Panc1 (cell line): ENCODE measurements at regions not wholly inside any gene's neighbourhood (a gene's known extent, or its start where the extent isn't known, plus 50 kb on each side); places are given as distances from the start of the nearest gene placed in this dataset.

Source experiments
- ATAC-seq: fragments of 200-7000 bp; cut with Tn5 transposase; 2 replicates; pipeline ENCODE4 v1.9.1; 2020; ENCODE audit warnings: mild to moderate bottlenecking, moderate library complexity
- BruUV-seq: library from RNA; stranded (reverse); fragments of 400-500 nt; replicated peaks from 2 replicates; lab custom pipeline; 2021; lab: Mats Ljungman, UMichigan
- CTCF ChIA-PET: fragments of 300-600 bp; sonication (Branson Sonifier 250); formaldehyde crosslinking; loops from one replicate; lab custom pipeline; 2022; ENCODE audit warnings: antibody characterized with exemption; lab: Charles Lee
- POLR2A ChIA-PET: fragments of 300-600 bp; sonication (Branson Sonifier 250); formaldehyde crosslinking; loops from one replicate; lab custom pipeline; 2022; ENCODE audit warnings: antibody characterized with exemption; lab: Charles Lee
- DNase-seq: peaks from one replicate; pipeline ENCODE4 v3.0.0-alpha.2; 2010; ENCODE audit warnings: low read depth, low spot score
- H3K27ac ChIP-seq: 2 replicates; pipeline ENCODE4 v1.5.1; 2011; ENCODE audit warnings: mild to moderate bottlenecking, low read length, inconsistent platforms
- H3K27me3 ChIP-seq: fragments of 200-500 bp; sonication (Bioruptor generic); 2 replicates; pipeline ENCODE4 v1.6.0; 2014; ENCODE audit warnings: low read length, inconsistent platforms; ENCODE audit not compliant: control insufficient read depth, insufficient read depth
- H3K36me3 ChIP-seq: fragments of 200-500 bp; sonication (Bioruptor generic); 2 replicates; pipeline ENCODE4 v1.5.1; 2014; ENCODE audit warnings: inconsistent platforms, mild to moderate bottlenecking, low read length, moderate library complexity; ENCODE audit not compliant: control insufficient read depth, insufficient read depth
- H3K4me1 ChIP-seq: 2 replicates; pipeline ENCODE4 v1.5.1; 2011; ENCODE audit warnings: inconsistent platforms, mild to moderate bottlenecking, low read length, moderate library complexity; ENCODE audit not compliant: control insufficient read depth, insufficient read depth
- H3K4me3 ChIP-seq, 2 experiments: 2 replicates each; pipeline ENCODE4 v1.5.1; 2011 to 2012; ENCODE audit warnings: low read depth in 2 of 2, low read length in 2 of 2, mild to moderate bottlenecking in 2 of 2, inconsistent platforms in 1 of 2, moderate library complexity in 1 of 2
- H3K9me3 ChIP-seq: fragments of 200-500 bp; sonication (Bioruptor generic); 2 replicates; pipeline ENCODE4 v1.5.1; 2014; ENCODE audit warnings: low read depth, mild to moderate bottlenecking, inconsistent platforms, low read length, moderate library complexity; ENCODE audit not compliant: control insufficient read depth, insufficient read depth
- CTCF ChIP-seq: fragments of 450-650 bp; IDR thresholded peaks from 2 replicates; pipeline ENCODE4 v1.5.1; 2017; ENCODE audit warnings: mild to moderate bottlenecking
- POLR2AphosphoS5 ChIP-seq: IDR thresholded peaks from 2 replicates; pipeline ENCODE4 v1.6.1; 2012; ENCODE audit warnings: mild to moderate bottlenecking, low read depth, low read length, moderate library complexity
- REST ChIP-seq, 2 experiments: IDR thresholded peaks; 2 replicates each; pipeline ENCODE4 v1.6.1; 2011 to 2012; ENCODE audit warnings: low read depth in 2 of 2, control low read depth in 1 of 2, low read length in 1 of 2, mild to moderate bottlenecking in 1 of 2, moderate library complexity in 1 of 2; ENCODE audit not compliant: insufficient read depth in 1 of 2
- SIN3A ChIP-seq: IDR thresholded peaks from 2 replicates; pipeline ENCODE4 v1.6.1; 2012; ENCODE audit warnings: low read depth, mild to moderate bottlenecking, low read length, moderate library complexity, borderline replicate concordance; ENCODE audit not compliant: insufficient read depth
- TCF7L2 ChIP-seq: IDR thresholded peaks from 2 replicates; pipeline ENCODE4 v1.6.1; 2011; ENCODE audit warnings: mild to moderate bottlenecking, low read depth, low read length, inconsistent platforms
- in situ Hi-C: cut with HindIII; loops from 2 replicates; pipeline ENCODE4 v1.10.0; 2016; ENCODE audit warnings: low sequenced_read_pairs, low pct_unique_long_range_greater_than_20kb
- intact Hi-C: fragments of 100-400 bp; cut with micrococcal nuclease; formaldehyde crosslinking; loops from one replicate; pipeline ENCODE4 v1.10.0; 2022; ENCODE audit not compliant: unreplicated experiment

DNA sequence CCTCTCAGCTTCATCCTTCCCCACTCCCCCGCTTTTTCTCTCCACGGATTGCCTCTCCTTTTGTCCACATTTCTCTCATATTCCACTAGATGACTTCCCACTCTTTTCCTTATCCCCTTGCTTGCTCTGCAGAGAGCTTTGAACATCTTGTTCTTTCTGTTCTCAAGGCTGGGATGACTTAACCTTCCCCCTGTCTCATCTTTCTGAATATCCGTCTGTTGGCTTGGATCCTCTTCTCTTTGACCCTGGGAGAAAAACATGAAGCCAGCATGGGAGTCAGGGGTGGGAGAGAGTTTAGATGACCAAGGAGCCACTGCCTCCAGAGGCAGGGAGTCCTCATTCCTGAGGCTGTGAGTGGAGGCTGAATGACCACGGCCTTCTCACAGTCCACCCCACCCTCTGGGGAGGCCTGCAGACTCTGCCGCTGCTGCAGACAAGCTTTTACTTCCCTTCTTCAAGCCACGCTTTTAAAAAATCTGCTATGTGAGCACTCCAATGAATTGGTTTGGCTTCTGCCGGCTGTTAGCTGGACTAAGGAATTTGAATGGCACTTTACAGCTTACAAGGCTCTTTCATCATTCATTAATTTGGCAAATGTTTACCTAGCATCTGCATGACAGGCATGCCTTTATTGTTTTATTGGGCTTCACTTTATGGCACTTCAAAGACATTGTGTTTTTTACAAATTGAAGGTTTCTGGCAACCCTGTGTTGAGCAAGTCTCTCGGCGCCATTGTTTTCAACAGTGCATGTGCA lies 111.6 kb upstream of the SLC6A6 start:
- no peaks in the 10 kb centered on the region for H3K36me3 ChIP-seq
- no peak for ATAC-seq
- DNase-seq = no peak
- H3K27me3 ChIP-seq = no peaks in the 10 kb centered on the region
- H3K4me1 ChIP-seq = peaks cover 11% of the 10 kb centered on the region; the same call in 1 of the 2 replicates
- intact Hi-C loops = no loop called here
- ChIA-PET POLR2A (no interaction called here), CTCF (no interaction called here)
- no peak overlapping the region for H3K4me3 ChIP-seq
- H3K9me3 ChIP-seq = no peaks in the 10 kb centered on the region
- BruUV-seq = no TSS peak
- in situ Hi-C loops = no loop called here
- H3K27ac ChIP-seq = peak overlapping the region; percentile 75
- TF ChIP-seq SIN3A (no peak), TCF7L2 (peak; percentile 77), POLR2AphosphoS5 (no peak)

DNA sequence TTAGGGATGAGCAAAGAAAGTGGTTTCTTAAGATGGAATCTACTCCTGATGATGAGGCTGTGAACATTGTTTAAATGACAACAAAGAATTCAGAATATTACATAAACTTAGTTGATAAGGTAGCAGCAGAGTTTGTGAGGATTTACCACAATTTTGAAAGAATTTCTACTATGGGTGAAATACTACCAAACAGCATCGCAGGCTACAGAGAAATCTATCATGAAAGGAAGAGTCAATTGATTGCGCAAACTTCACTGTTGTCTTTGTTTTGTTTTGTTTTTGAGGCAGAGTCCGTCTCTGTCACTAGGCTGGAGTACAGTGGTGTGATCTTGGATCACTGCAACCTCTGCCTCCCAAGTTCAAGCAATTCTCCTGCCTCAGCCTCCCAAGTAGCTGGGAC lies 107.4 kb upstream of the SLC6A6 start:
- ATAC-seq (no peak), DNase-seq (no peak)
- ChIA-PET CTCF (no interaction called here), POLR2A (no interaction called here)
- intact Hi-C loops = no loop called here
- no TSS peak for BruUV-seq
- in situ Hi-C loops = no loop called here
- no peak overlapping the region for H3K27ac ChIP-seq
- no peak overlapping the region for H3K4me3 ChIP-seq
- TF ChIP-seq TCF7L2 (no peak), REST (IDR thresholded peaks at IDR 0.05; ENCODE audit: insufficient read depth in 1 of 2, low read depth in 2 of 2, low read length in 1 of 2) (no peak), SIN3A (no peak), CTCF (no peak), POLR2AphosphoS5 (no peak)
- no peaks in the 10 kb centered on the region for H3K9me3 ChIP-seq
- H3K4me1 ChIP-seq = peaks cover 8% of the 10 kb centered on the region; the same call in 1 of the 2 replicates
- no peaks in the 10 kb centered on the region for H3K36me3 ChIP-seq
- H3K27me3 ChIP-seq = no peaks in the 10 kb centered on the region

- ChIA-PET POLR2A (no interaction called here), CTCF (no interaction called here)
- BruUV-seq = no TSS peak
- TF ChIP-seq REST (IDR thresholded peaks at IDR 0.05; ENCODE audit: insufficient read depth in 1 of 2, low read depth in 2 of 2, low read length in 1 of 2) (no peak), POLR2AphosphoS5 (no peak), SIN3A (no peak), CTCF (no peak), TCF7L2 (no peak)
- no peaks in the 10 kb centered on the region for H3K9me3 ChIP-seq
- no peak for DNase-seq
- no peak for ATAC-seq
- no peak overlapping the region for H3K4me3 ChIP-seq
- H3K27me3 ChIP-seq = no peaks in the 10 kb centered on the region
- H3K4me1 ChIP-seq = peaks cover 3% of the 10 kb centered on the region; the same call in 1 of the 2 replicates
- H3K36me3 ChIP-seq = no peaks in the 10 kb centered on the region
- H3K27ac ChIP-seq = 0 out of 2 replicates have a peak overlapping the region, but pooled peaks have one; percentile 29
- in situ Hi-C loops = no loop called here
- intact Hi-C loops = no loop called here
Observed at GRCh38 chr3:14295801-14296200, 106.6 kb upstream of the SLC6A6 start.
